HEK293 (cell line): ENCODE measurements at regions not wholly inside any gene's neighbourhood (a gene's known extent, or its start where the extent isn't known, plus 50 kb on each side); places are given as distances from the start of the nearest gene placed in this dataset.

Experiments
- CTCF ChIA-PET: fragments of 350-600 bp; formaldehyde crosslinking; extraction: SDS; loops from one replicate; lab custom pipeline; 2021; ENCODE audit warnings: antibody characterized with exemption; lab: Yijun Ruan, JAX
- POLR2A ChIA-PET: fragments of 300-600 bp; formaldehyde crosslinking; extraction: SDS; loops from one replicate; lab custom pipeline; 2020; ENCODE audit warnings: antibody characterized with exemption, inconsistent platforms; lab: Yijun Ruan, JAX
- H3K27ac ChIP-seq: fragments of 200-500 bp; sonication (Bioruptor generic); 2 replicates; pipeline ENCODE4 v1.5.1; 2014; ENCODE audit warnings: low read depth, low read length, control low read depth, inconsistent platforms; ENCODE audit errors: extremely low read depth
- H3K36me3 ChIP-seq, 2 experiments: fragments of 200-500 bp in 1 of 2; sonication (Bioruptor generic) in 1 of 2; 1 replicate in 1 of 2; 2 replicates in 1 of 2; pipeline ENCODE4 v1.5.1; 2014 to 2017; ENCODE audit warnings: inconsistent platforms in 2 of 2, low read length in 2 of 2; ENCODE audit not compliant: control insufficient read depth in 2 of 2, insufficient read depth in 1 of 2
- H3K4me1 ChIP-seq: fragments of 200-500 bp; sonication (Bioruptor generic); 2 replicates; pipeline ENCODE4 v1.5.1; 2014; ENCODE audit warnings: mild to moderate bottlenecking, low read length, inconsistent platforms; ENCODE audit not compliant: control insufficient read depth, insufficient read depth
- H3K4me3 ChIP-seq: 2 replicates; pipeline ENCODE4 v1.5.1; 2011; ENCODE audit warnings: low read depth, mild to moderate bottlenecking, control low read depth, low read length, moderate library complexity
- H3K9me3 ChIP-seq: fragments of 200-500 bp; sonication (Bioruptor generic); 2 replicates; pipeline ENCODE4 v1.5.1; 2014; ENCODE audit warnings: low read depth, low read length, inconsistent platforms; ENCODE audit not compliant: control insufficient read depth, insufficient read depth
- GLIS1 ChIP-seq: fragments of 450-650 bp; formaldehyde crosslinking; IDR thresholded peaks from 2 replicates; pipeline ENCODE4 v1.5.1; 2016; ENCODE audit warnings: missing biosample characterization, missing genetic modification characterization
- HOXA7 ChIP-seq: sonication (generic); formaldehyde crosslinking; IDR thresholded peaks from 2 replicates; pipeline ENCODE4 v1.8.1; 2022; ENCODE audit warnings: missing genetic modification reagents, borderline replicate concordance
- KLF1 ChIP-seq: fragments of 450-650 bp; formaldehyde crosslinking; IDR thresholded peaks from 2 replicates; pipeline ENCODE4 v1.5.1; 2016; ENCODE audit warnings: missing biosample characterization, missing genetic modification characterization
- KLF9 ChIP-seq: fragments of 450-650 bp; formaldehyde crosslinking; IDR thresholded peaks from 2 replicates; pipeline ENCODE4 v1.5.1; 2016; ENCODE audit warnings: missing biosample characterization, missing genetic modification characterization, low read depth
- SALL2 ChIP-seq: fragments of 450-650 bp; formaldehyde crosslinking; IDR thresholded peaks from 2 replicates; pipeline ENCODE4 v1.5.0; 2017; ENCODE audit warnings: missing biosample characterization, mild to moderate bottlenecking, missing genetic modification characterization, borderline replicate concordance
- SP2 ChIP-seq: fragments of 450-650 bp; formaldehyde crosslinking; IDR thresholded peaks from 2 replicates; pipeline ENCODE4 v1.5.1; 2016; ENCODE audit warnings: missing biosample characterization, missing genetic modification characterization
- SP3 ChIP-seq: fragments of 450-650 bp; formaldehyde crosslinking; IDR thresholded peaks from 2 replicates; pipeline ENCODE4 v1.5.1; 2016; ENCODE audit warnings: missing biosample characterization, missing genetic modification characterization
- ZBTB48 ChIP-seq: fragments of 450-650 bp; formaldehyde crosslinking; IDR thresholded peaks from 2 replicates; pipeline ENCODE4 v1.5.1; 2016; ENCODE audit warnings: missing biosample characterization, missing genetic modification characterization
- ZBTB7A ChIP-seq: fragments of 450-650 bp; formaldehyde crosslinking; IDR thresholded peaks from 2 replicates; pipeline ENCODE4 v1.5.1; 2016; ENCODE audit warnings: low read depth, missing biosample characterization, missing genetic modification characterization
- ZNF114 ChIP-seq: fragments of 450-650 bp; formaldehyde crosslinking; IDR thresholded peaks from 2 replicates; pipeline ENCODE4 v1.5.0; 2017; ENCODE audit warnings: missing biosample characterization, missing genetic modification characterization
- ZNF121 ChIP-seq: fragments of 450-650 bp; formaldehyde crosslinking; IDR thresholded peaks from 2 replicates; pipeline ENCODE4 v1.5.1; 2016; ENCODE audit warnings: missing biosample characterization, missing genetic modification characterization
- ZNF138 ChIP-seq: fragments of 450-650 bp; formaldehyde crosslinking; IDR thresholded peaks from 2 replicates; pipeline ENCODE4 v1.5.1; 2016; ENCODE audit warnings: missing biosample characterization, missing genetic modification characterization, borderline replicate concordance
- ZNF221 ChIP-seq: fragments of 450-650 bp; formaldehyde crosslinking; IDR thresholded peaks from 2 replicates; pipeline ENCODE4 v1.5.1; 2017; ENCODE audit warnings: missing biosample characterization, missing genetic modification characterization, borderline replicate concordance
- ZNF335 ChIP-seq: fragments of 450-650 bp; formaldehyde crosslinking; conservative IDR thresholded peaks from 2 replicates; pipeline ENCODE4 v1.5.1; 2016; ENCODE audit warnings: missing biosample characterization, missing genetic modification characterization
- ZNF350 ChIP-seq: fragments of 450-650 bp; formaldehyde crosslinking; IDR thresholded peaks from 2 replicates; pipeline ENCODE4 v1.5.0; 2017; ENCODE audit warnings: missing biosample characterization, mild to moderate bottlenecking, missing genetic modification characterization
- ZNF366 ChIP-seq: fragments of 450-650 bp; formaldehyde crosslinking; conservative IDR thresholded peaks from 2 replicates; pipeline ENCODE4 v1.5.1; 2016; ENCODE audit warnings: missing biosample characterization, missing genetic modification characterization
- ZNF549 ChIP-seq: fragments of 450-650 bp; IDR thresholded peaks from 2 replicates; pipeline ENCODE4 v1.5.1; 2018; ENCODE audit warnings: missing biosample characterization, missing genetic modification characterization, mild to moderate bottlenecking, inconsistent platforms, moderate library complexity
- ZNF560 ChIP-seq: fragments of 450-650 bp; formaldehyde crosslinking; IDR thresholded peaks from 2 replicates; pipeline ENCODE4 v1.5.1; 2017; ENCODE audit warnings: missing biosample characterization, missing genetic modification characterization, borderline replicate concordance
- ZNF837 ChIP-seq: fragments of 450-650 bp; formaldehyde crosslinking; IDR thresholded peaks from 2 replicates; pipeline ENCODE4 v1.5.1; 2016; ENCODE audit warnings: missing biosample characterization, missing genetic modification characterization
- ZNF843 ChIP-seq: fragments of 450-650 bp; formaldehyde crosslinking; IDR thresholded peaks from 2 replicates; pipeline ENCODE4 v1.5.1; 2016; ENCODE audit warnings: missing biosample characterization, missing genetic modification characterization
- ZSCAN30 ChIP-seq: fragments of 450-650 bp; IDR thresholded peaks from 2 replicates; pipeline ENCODE4 v1.5.1; 2018; ENCODE audit warnings: missing biosample characterization, mild to moderate bottlenecking, missing genetic modification characterization, moderate library complexity
- TF ChIP-seq, protein P1 (sequence below): fragments of 450-650 bp; formaldehyde crosslinking; IDR thresholded peaks from 2 replicates; pipeline ENCODE4 v1.5.1; 2016; ENCODE audit warnings: missing biosample characterization, missing genetic modification characterization
- TF ChIP-seq, protein P2 (sequence below): fragments of 450-650 bp; formaldehyde crosslinking; IDR thresholded peaks from 2 replicates; pipeline ENCODE4 v1.5.1; 2016; ENCODE audit warnings: missing biosample characterization, missing genetic modification characterization
- TF ChIP-seq, protein P3 (sequence below): fragments of 450-650 bp; formaldehyde crosslinking; IDR thresholded peaks from 2 replicates; pipeline ENCODE4 v1.5.1; 2017; ENCODE audit warnings: missing biosample characterization, missing genetic modification characterization
- TF ChIP-seq, protein P4 (sequence below): sonication (generic); formaldehyde crosslinking; IDR thresholded peaks from 2 replicates; pipeline ENCODE4 v1.8.1; 2022; ENCODE audit warnings: mild to moderate bottlenecking, moderate library complexity, missing genetic modification reagents
- TF ChIP-seq, protein P5 (sequence below): fragments of 450-650 bp; formaldehyde crosslinking; IDR thresholded peaks from 2 replicates; pipeline ENCODE4 v1.5.1; 2016; ENCODE audit warnings: missing biosample characterization, missing genetic modification characterization

DNA sequence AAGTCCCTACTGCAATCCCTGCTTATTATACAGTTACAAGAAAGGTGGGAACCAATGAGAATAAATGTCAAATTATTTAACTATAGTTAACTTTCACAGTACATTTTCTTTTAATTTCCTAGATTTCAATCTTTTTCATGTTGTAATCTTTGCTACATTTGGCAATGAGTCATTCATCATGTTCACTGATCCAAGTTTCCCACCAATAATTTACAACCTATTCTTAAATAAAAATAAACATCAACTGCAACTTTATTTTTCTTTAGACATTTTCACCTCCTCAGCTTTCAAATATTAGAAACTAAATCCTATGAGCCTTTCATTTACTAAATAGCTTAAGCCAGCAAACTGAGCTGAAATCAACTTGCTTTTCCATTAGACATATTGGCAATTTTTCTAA, 541.3 kb upstream of the BTBD3 start (continued):
- TF ChIP-seq ZSCAN30 (tag by site-specific recombination) (no peak), ZNF549 (tag by site-specific recombination) (no peak), ZNF138 (tag by site-specific recombination) (no peak), ZNF221 (tag by site-specific recombination) (no peak), ZBTB7A (tag by site-specific recombination) (no peak), ZBTB48 (no peak), KLF1 (no peak), SP3 (tag by site-specific recombination) (no peak), ZNF837 (tag by site-specific recombination) (no peak), ZNF560 (tag by site-specific recombination) (no peak)
- TF ChIP-seq, protein P1, sequence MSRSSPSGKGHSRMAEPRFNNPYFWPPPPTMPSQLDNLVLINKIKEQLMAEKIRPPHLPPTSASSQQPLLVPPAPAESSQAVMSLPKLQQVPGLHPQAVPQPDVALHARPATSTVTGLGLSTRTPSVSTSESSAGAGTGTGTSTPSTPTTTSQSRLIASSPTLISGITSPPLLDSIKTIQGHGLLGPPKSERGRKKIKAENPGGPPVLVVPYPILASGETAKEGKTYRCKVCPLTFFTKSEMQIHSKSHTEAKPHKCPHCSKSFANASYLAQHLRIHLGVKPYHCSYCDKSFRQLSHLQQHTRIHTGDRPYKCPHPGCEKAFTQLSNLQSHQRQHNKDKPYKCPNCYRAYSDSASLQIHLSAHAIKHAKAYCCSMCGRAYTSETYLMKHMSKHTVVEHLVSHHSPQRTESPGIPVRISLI (tag by site-specific recombination) = no peak

DNA sequence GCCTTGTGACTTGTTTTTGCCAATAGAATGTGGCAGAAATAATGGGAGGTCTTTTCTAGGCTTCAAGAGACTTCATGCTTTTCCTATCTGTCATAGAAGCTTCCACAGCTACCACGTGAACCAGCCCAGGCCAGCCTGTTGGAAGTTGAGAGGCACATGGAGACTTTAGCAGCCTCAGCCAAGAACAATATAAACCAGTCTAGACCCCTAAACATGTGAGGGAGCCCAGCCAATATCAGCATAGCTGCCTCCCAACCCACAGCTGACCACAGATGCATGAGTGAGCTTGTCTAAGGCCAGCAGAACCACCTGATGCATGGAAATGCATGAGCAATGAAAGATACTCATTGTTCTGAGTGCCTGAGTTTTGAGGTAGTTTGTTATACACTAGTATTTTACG, 540.7 kb upstream of the BTBD3 start:
- ChIA-PET CTCF (interaction anchor here (0.6 kb wide), 2 partner anchors 419 to 1929 kb away, joined by 4 read pairs; no protein-coding TSS in a partner anchor), POLR2A (no interaction called here)
- no peaks in the 10 kb centered on the region for H3K9me3 ChIP-seq
- TF ChIP-seq, protein P2, sequence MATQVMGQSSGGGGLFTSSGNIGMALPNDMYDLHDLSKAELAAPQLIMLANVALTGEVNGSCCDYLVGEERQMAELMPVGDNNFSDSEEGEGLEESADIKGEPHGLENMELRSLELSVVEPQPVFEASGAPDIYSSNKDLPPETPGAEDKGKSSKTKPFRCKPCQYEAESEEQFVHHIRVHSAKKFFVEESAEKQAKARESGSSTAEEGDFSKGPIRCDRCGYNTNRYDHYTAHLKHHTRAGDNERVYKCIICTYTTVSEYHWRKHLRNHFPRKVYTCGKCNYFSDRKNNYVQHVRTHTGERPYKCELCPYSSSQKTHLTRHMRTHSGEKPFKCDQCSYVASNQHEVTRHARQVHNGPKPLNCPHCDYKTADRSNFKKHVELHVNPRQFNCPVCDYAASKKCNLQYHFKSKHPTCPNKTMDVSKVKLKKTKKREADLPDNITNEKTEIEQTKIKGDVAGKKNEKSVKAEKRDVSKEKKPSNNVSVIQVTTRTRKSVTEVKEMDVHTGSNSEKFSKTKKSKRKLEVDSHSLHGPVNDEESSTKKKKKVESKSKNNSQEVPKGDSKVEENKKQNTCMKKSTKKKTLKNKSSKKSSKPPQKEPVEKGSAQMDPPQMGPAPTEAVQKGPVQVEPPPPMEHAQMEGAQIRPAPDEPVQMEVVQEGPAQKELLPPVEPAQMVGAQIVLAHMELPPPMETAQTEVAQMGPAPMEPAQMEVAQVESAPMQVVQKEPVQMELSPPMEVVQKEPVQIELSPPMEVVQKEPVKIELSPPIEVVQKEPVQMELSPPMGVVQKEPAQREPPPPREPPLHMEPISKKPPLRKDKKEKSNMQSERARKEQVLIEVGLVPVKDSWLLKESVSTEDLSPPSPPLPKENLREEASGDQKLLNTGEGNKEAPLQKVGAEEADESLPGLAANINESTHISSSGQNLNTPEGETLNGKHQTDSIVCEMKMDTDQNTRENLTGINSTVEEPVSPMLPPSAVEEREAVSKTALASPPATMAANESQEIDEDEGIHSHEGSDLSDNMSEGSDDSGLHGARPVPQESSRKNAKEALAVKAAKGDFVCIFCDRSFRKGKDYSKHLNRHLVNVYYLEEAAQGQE (tag by site-specific recombination) = no peak
- TF ChIP-seq, protein P3, sequence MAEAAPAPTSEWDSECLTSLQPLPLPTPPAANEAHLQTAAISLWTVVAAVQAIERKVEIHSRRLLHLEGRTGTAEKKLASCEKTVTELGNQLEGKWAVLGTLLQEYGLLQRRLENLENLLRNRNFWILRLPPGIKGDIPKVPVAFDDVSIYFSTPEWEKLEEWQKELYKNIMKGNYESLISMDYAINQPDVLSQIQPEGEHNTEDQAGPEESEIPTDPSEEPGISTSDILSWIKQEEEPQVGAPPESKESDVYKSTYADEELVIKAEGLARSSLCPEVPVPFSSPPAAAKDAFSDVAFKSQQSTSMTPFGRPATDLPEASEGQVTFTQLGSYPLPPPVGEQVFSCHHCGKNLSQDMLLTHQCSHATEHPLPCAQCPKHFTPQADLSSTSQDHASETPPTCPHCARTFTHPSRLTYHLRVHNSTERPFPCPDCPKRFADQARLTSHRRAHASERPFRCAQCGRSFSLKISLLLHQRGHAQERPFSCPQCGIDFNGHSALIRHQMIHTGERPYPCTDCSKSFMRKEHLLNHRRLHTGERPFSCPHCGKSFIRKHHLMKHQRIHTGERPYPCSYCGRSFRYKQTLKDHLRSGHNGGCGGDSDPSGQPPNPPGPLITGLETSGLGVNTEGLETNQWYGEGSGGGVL (tag by site-specific recombination) = no peak
- TF ChIP-seq SALL2 (tag by site-specific recombination) = no peak
- TF ChIP-seq ZNF350 (tag by site-specific recombination) = no peak
- TF ChIP-seq, protein P4, sequence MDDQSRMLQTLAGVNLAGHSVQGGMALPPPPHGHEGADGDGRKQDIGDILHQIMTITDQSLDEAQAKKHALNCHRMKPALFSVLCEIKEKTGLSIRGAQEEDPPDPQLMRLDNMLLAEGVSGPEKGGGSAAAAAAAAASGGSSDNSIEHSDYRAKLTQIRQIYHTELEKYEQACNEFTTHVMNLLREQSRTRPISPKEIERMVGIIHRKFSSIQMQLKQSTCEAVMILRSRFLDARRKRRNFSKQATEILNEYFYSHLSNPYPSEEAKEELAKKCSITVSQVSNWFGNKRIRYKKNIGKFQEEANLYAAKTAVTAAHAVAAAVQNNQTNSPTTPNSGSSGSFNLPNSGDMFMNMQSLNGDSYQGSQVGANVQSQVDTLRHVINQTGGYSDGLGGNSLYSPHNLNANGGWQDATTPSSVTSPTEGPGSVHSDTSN = no peak
- TF ChIP-seq ZNF121 (tag by site-specific recombination) = no peak
- TF ChIP-seq, protein P5, sequence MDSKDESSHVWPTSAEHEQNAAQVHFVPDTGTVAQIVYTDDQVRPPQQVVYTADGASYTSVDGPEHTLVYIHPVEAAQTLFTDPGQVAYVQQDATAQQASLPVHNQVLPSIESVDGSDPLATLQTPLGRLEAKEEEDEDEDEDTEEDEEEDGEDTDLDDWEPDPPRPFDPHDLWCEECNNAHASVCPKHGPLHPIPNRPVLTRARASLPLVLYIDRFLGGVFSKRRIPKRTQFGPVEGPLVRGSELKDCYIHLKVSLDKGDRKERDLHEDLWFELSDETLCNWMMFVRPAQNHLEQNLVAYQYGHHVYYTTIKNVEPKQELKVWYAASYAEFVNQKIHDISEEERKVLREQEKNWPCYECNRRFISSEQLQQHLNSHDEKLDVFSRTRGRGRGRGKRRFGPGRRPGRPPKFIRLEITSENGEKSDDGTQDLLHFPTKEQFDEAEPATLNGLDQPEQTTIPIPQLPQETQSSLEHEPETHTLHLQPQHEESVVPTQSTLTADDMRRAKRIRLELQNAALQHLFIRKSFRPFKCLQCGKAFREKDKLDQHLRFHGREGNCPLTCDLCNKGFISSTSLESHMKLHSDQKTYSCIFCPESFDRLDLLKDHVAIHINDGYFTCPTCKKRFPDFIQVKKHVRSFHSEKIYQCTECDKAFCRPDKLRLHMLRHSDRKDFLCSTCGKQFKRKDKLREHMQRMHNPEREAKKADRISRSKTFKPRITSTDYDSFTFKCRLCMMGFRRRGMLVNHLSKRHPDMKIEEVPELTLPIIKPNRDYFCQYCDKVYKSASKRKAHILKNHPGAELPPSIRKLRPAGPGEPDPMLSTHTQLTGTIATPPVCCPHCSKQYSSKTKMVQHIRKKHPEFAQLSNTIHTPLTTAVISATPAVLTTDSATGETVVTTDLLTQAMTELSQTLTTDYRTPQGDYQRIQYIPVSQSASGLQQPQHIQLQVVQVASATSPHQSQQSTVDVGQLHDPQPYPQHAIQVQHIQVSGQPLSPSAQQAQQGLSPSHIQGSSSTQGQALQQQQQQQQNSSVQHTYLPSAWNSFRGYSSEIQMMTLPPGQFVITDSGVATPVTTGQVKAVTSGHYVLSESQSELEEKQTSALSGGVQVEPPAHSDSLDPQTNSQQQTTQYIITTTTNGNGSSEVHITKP (tag by site-specific recombination) = no peak
- TF ChIP-seq KLF9 (tag by site-specific recombination) = no peak
- TF ChIP-seq HOXA7 = no peak
- no peak for TF ChIP-seq ZNF366 (tag by site-specific recombination)
- TF ChIP-seq SP2 (tag by site-specific recombination) = no peak
- TF ChIP-seq GLIS1 (tag by site-specific recombination) = no peak
- no peak for TF ChIP-seq ZNF335
- no peak for TF ChIP-seq ZNF843
- TF ChIP-seq ZNF114 (tag by site-specific recombination) = no peak
- H3K27ac ChIP-seq = no peak overlapping the region
- H3K4me1 ChIP-seq = peaks cover 7% of the 10 kb centered on the region
- no peak overlapping the region for H3K4me3 ChIP-seq
- no peaks in the 10 kb centered on the region for H3K36me3 ChIP-seq
